Stimulated activated CD4-positive, alpha-beta T cell treated with anti-CD3 and anti-CD28 coated beads, Interleukin-2, amount 100 ng/mL, for 4 hours (primary cell): ENCODE measurements at regions not wholly inside any gene's neighbourhood (a gene's known extent, or its start where the extent isn't known, plus 50 kb on each side); places are given as distances from the start of the nearest gene placed in this dataset.
"Not testable (repeated sequence)": the region's sequence is repeated elsewhere in the genome, so short reads cannot be mapped to it uniquely, and the experiment has no call there.

Source experiments
- DNase-seq: peaks from one replicate; pipeline ENCODE4 v3.0.0-alpha.2; 2020; ENCODE audit warnings: low read depth

DNA sequence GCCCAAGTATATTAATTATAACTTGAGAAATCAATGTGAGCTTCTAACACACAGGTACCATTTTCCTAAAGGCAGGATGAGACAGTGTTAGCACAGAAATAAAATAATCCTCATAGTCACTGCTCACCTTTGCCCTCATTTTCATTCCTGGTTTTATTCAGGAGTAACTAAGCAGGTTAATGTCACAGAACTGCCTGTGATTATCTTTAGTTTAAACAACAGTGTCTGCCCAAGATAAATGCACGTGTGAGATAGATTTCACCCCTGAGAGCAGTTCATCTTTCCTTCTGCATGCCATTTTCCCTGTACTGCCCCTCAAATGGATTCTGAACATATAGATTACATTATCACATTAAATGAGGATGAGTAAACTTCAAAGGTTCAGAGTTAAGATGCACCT, 250.7 kb downstream of the RMST start:
- DNase-seq, result no peak

DNA sequence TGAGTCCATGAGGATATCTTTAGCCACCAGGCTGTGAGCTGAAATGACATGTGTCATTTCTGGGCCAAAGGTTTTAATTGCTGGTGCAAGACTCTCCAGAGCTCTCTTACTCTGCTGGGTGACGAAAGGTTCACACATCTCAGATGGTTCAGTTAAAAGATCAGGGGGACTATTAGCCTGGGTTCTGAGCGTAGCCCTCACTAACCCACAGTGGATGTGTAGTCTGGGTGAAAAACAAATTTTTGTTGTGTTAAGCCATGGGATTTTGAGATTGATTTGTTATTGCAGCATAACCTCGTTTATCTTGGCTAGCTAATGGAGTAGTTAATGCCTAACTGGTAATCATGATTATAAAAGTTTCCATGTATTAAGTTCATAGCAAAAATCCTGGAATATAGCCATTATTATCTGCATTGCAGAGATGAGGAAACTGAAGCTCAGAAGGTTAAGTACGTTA, 251.5 kb downstream of the RMST start:
- DNase-seq, result no peak

DNA sequence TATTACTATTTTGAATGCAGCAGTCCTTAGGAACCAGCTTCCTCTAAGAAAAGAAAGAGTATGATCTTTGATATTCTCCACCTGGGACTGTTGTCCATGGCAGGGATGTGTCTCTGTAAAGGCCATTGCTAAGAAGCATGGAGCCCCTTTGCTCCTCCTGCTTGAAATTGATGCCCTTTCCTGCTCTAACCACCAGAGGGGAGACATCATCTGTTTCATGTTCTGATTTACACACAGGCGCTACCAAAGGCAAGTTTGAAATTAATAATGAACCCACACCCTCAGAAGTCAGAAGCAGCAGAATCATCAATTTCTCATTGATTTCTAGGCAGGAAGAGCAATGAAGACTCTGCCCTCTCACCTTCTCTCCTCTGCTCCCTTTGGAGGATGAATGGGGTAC, 253.8 kb downstream of the RMST start:
- no peak for DNase-seq

DNA sequence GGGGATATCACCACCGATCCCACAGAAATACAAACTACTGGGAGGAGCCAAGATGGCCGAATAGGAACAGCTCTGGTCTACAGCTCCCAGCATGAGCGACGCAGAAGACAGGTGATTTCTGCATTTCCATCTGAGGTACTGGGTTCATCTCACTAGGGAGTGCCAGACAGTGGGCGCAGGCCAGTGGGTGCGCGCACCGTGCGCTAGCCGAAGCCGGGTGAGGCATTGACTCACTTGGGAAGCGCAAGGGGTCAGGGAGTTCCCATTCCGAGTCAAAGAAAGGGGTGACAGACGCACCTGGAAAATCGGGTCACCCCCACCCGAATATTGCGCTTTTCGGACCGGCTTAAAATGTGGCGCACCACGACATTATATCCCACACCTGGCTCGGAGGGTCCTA, 261.2 kb downstream of the RMST start:
- DNase-seq, result not testable (repeated sequence)

DNA sequence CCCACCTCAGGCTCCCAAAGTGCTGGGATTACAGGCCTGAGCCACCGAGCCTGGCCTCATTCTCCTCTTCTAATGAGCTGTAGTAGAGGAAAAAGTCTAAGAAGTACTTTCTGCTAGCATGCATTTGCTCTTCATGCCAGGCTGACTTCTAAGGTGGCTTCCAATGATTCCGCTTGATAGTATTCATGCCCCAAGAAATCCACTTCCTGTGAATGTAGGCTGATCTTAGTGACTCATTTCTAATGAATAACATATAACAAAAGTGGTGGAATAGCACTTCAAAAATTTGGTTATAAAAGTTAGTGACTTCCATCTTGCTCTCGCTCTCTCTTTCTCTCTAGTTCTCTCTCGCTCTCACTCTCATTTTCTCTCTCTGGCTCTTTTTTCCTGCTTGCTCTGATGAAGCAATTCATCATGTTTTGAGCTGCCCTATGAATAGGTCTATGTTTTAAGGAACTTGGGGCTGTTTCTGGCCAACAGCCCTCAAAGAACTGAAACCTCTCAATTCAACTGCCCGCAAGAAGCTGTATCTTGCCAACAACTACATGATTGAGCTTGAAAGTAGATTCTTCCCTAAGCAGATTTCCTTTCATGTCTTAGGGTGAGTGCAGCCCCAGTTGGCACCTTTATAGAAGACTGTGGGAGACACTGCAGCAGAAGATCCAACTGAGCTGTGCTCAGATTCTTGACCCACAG, 282.9 kb downstream of the RMST start:
- DNase-seq, result no peak

DNA sequence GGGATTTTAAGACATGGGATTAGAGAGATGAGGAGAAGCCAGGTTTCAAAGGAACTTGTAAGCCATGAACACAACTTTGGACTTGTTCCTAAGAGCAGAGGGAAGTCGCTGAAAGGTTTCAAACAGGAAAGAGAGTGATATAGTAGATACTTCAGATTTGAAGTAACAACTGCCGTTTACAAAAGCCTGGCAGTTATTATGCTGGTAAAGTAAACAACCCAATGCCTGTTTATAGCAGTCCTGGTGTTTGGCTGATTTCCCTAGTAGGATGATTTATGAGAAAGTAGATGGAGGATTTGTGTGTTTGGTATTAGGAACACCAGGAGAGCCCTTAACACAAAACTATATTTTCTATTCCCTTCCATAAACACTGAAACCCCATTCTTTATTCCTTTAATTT, 285.7 kb downstream of the RMST start:
- no peak for DNase-seq

DNA sequence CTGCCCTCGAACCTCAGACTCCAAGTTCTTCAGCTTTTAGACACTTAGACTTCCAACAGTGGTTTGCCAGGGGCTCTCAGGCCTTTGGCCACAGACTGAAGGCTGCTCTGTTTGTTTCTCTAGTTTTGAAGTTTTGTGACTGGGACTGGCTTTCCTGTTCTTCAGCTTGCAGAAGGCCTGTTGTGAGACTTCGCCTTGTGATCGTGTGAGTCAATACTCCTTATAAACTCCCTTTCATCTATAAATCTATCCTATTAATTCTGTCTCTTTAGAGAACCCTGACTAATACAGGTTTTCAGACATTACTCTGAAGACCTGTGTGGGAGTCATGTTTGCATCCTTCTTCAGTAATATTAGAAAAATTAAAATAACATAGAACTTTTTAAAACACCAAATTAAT, 289.1 kb downstream of the RMST start:
- DNase-seq, result no peak

DNA sequence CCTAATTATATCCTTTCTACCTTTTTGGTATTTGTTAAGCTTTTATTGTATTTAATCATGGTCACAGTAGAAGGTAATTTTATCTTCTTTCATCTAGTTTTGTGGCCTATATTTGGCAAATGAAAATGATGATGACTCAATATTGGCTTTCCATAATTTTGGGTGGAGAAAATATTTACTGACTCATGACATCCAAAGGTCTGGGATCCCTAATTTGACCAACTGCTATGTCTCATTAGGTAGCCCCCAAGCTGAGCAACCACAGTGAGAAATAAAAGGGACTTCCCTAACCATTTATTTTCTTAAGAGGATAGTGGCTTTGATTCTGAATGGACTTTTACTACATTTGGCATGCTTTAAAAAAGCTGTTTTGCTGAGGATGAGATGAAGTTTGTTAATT, 289.5 kb downstream of the RMST start:
- DNase-seq, result no peak

DNA sequence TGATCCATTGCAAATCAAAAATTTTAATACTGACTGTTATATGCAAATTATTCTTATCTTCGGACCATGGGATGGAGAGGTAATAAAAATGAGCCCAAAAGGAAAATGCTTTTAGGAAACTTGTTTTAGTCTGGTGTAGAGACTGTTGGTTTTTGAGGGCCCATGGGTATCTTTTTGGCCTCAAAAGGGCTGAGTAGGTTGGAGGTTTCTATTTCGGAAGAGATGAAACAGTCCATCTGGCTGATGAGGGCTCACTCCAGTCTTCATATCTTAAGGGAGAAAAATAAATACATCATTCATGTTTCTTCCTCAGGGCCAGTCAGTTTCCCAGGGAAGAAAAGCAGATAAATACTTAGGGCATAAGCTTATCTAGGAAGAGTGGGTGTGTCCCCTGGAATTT, 290.7 kb downstream of the RMST start:
- no peak for DNase-seq

DNA sequence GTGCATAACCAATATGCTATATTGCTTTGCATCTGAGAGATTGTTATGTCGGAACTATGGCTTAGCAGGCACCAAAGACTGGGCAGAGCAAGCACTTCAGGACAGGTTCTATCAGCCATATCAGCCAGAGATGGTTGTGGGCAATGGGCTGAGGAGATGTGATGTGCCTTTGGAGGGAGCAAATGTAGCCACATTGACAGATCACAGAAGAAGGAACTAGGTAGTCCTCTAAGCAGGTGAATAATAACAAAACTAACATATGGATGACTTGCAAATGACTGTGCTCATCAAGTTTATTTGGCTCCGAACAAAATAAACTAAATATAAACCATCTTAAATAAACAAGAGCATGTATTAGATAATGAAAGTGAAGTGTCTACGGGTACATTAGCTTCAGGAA, 291.7 kb downstream of the RMST start:
- DNase-seq, result no peak

DNA sequence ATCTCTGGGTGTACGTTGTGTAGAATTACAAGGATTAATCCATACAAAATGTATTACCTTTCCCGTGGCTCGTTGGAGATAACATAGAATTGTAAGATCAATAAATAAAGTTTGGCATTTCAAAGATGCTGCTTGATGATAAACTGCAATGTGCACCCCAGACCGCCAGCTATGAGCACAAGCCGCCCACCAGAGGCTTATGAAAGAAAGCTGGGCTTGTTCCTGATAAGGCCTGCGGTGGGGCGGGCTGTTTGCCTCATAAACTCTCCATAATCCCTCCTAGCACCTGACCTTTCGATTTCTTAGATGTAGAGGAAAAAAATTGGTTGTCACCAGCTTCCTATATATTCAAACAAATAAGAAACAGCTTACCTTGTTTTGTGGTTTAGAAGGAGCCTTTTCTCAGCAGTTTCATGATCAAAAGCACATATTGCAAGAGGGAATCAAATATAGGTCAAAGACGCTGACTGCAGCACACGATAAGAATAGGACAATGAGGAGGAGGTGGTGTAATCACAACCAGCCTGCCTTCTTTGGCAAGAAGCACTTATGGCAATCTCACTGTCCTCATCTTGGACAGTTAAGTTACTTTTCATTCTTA, 293.6 kb downstream of the RMST start:
- no peak for DNase-seq

DNA sequence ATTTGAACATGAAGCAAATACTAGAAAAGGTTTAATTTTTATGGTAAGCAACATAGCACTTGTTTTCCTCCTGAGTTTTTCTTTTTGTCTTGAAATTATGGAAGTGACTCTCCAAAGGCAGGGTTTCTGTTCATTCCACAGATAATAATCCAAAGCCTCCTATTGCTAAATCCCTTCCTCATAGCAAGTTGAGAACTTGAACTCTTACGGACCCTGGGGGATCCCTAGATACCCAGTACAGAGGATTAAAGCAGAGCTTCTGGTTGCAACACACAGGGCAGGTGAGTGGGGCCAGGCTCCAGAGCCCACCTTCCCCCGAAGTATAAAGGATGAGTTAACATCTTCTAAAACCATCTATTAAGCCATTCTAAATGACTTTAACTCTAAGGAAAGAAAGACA, 294.1 kb downstream of the RMST start:
- no peak for DNase-seq

DNA sequence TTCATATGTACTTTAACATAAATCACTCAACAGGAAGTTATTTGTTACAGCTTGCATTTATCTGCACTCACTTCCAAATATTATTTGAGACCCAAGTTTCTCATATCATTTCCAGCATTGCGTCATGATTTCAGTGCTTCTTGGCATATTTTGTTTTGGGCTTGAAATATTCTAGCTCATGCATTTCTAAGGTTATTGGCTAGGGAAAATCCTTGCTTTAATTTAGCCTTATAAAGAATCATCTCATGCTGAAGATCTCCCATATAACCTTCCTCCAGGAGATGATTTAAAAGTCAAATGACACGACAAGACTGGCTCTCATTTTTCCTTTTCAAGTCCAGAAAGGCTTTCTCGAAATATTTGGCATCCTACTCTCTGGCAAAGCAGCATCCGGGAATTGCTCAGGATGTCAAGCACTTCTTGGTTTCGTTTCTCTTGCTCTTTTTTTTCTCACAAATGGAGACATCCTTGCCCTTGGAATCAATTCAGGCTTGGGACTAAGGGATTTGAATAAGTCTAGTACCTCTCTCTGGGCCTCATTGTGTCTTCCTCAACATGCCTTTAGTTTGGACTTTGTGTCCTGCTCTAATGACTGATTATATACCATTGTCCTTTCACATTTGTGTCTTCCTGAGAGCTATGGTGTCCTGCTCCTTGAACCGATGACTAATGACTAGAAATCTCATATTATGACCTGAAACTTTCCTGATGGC, 295.0 kb downstream of the RMST start:
- DNase-seq, result no peak

DNA sequence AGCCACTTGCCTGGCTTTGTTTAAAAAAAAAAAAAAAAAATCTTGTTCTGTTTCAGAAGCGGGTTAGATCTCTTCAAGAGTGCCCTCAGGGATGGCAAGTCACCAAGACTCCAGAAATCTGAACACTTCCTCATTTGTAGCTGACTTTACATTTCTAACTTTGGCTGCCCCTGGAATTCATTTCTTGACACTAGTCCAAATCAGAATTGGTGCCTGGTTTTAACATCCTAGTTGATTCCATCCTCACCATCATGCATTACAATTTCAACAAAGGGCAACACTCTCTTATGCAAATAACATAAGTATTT, 295.5 kb downstream of the RMST start:
- DNase-seq, result no peak

DNA sequence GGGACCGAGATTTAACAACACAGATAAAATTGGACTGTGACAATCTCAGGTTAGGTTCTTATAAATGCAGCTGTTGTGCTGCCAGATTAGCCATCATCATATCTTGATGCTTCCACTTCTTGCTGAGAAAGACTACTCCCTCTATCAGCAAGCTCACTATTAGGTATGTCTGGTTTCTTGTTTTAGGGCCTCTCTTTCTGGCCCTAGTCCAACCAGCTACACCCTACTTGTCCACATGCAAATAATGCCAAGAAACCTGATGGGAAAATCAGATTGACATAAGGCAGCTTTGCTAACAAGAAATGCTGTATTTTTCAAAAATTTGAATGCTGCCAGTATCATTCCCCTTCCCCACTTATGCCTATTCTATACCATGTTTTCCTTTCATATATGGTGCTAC, 296.0 kb downstream of the RMST start:
- DNase-seq, result no peak

DNA sequence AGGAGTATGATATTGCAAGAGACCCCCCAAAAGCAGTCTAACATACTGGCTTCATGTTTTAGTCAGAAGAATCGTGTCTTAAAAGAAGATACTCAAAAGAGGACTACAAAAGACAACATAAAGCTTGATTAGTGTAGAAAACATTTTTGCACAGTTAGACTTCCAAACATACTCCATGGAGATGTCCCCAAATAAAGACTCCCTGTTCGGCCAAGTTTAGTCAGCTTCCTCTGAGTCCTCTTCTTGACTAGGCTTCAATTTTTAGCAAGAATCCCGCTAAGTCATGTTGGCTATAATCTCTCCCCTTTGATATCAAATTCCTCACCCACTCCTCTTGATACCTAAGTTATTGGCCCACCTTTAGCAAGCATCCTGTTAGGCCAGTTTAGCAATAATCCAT, 298.0 kb downstream of the RMST start:
- DNase-seq, result no peak

DNA sequence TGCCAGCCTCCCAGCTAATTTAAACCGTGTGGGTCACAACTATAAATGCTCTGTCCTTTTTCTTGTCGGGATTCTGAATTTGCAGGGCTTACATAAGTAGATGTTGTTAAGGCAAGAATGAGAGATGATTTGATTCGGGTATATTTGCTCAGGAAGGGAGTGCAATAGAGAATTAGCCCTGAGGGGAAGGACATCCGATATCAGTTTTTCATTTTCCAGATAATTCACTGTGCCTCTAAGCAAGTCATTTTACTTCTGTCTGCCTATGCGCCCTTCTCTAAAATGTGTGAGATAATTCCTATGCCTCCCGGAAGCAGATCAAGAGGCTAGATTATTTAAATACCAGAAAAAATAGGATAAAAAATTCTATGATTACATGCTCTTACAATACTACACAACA, 300.5 kb downstream of the RMST start:
- no peak for DNase-seq

DNA sequence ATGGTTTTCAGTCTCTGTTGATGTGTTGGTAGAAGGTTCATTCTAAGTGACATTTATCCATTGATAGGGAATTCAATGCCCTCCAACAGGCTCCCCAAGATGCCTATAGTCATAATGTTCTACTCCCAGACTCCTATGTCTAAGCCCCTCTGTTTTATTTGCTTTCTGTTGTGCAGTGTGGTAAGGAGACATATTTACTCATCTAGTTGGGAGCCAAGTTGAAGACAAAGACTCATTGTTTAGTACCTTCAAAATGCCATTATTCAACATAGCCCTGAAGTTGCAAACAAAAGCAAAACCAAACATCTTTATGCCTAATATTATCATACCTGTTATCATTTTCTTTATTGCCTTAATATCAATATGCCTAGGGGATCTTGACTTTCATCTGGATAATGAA, 302.1 kb downstream of the RMST start:
- DNase-seq, result no peak

DNA sequence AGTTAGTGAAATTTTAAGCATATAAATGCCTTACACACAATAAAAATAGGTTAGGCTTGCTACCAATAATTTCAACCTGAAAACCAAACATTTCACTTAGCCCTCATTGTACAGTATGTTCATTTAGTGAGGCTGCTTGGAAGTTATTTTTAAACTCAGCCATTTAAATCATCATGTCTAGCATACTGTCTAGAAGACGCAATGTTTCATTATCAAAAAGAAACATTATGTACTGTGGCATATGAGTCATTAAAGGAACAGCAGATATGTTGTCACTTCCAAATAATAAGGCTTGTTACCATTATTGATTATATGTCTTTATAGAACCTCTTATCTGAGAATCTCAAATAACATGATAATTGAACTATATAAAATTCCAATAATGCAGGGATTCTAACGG, 304.7 kb downstream of the RMST start:
- DNase-seq, result no peak

DNA sequence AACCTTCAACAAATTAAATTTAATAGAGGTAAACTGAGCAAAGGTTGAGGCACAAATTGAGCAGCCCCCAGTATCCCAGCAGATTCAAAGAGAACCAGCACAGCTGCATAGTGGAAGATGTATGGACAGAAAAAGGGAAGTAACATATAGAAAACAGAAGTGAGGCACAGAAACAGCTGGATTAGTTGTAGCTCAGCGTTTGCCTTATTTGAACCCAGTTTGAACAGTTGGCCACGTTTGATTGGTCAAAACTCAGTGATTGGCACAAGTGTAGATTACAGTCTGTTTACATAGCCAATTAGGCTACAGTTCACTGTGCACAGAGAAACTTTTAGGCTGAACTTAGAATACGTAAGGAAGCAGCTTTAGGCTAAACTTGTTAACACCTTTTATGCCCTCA, 315.5 kb downstream of the RMST start:
- DNase-seq, result no peak

DNA sequence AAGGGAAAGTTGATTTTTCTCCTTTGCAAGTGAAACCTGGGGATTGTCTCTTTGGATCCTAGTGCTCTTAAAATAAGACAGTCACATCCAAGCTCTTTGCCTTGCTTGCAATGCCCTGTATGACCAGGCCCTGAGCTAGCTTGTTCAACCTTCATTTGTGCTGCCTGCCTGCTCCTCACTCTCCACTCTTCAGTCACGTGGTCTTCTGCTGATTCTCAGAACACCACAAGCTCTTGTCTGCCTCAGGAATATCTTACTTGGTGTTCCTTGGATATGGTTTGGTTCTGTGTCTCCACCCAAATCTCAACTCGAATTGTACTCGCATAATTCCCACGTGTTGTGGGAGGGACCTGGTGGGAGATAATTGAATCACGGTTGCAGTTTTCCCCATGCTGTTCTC, 318.7 kb downstream of the RMST start:
- no peak for DNase-seq

DNA sequence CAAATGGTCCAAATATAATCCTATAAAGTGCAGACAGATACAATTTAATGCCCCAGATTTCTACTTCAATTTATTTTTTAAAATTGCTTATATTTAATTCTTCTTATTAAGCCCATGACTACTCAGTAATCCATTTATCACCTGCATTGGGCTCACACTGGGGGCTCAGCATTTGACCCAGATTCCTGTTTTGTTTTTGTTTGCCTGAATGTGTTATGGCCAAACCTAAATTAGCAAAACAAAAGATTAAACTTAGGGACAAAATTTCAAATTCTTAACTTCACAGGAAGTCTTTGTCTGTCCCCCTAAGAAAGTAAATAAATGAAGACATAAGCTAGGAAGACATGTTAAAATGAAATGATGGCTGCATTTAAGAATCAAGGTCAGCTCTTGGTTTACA, 322.3 kb downstream of the RMST start:
- DNase-seq, result no peak

DNA sequence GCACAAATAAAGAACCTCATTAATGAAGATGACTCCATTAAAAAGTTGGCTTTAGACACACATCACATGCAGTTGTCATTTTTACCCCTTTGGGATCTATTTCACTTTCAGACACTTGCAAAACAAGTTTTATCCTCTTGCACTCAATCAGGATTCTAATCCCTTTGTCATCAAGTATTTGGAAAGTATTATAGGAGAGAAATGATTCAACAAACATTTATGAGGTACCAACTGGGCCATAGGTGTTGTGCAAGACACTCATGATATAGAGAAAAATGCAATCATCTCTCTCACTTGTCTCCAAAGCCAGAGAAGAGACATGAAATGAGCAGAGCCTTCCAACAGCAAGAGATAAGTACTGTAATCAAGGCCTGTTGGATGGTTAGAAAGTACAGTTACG, 327.7 kb downstream of the RMST start:
- DNase-seq, result no peak

DNA sequence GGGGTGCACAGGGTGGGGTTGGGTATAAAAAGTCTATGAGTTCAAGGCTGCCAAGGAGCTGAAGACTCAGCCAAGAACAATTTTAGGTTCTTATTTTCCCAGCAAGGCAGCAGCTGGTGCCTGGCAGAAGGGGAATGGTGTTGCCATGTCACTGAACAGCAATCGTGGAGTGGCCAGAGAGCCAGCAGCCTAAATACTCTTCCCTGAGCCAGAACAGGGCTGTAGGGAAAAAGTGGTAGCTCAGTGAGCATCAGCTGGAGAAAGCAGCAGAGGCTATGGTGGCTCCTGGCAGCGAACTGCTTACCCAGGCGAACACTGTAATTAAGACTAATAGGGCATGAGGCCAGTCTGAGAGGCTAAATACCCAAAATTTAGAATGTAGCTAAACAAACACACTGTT, 334.9 kb downstream of the RMST start:
- no peak for DNase-seq
